HCT116 (cell line): ENCODE measurements at regions not wholly inside any gene's neighbourhood (a gene's known extent, or its start where the extent isn't known, plus 50 kb on each side); places are given as distances from the start of the nearest gene placed in this dataset.

ENCODE experiments used
- ATAC-seq: fragments of 200-7000 bp; cut with Tn5 transposase; 2 replicates; pipeline ENCODE4 v1.9.1; 2020; ENCODE audit warnings: mild to moderate bottlenecking, moderate library complexity
- BruUV-seq: library from RNA; stranded (reverse); fragments of 400-500 nt; replicated peaks from 2 replicates; lab custom pipeline; 2021; lab: Mats Ljungman, UMichigan
- CTCF ChIA-PET: fragments of 300-600 bp; sonication (Branson Sonifier 250); formaldehyde crosslinking; loops from one replicate; lab custom pipeline; 2021; ENCODE audit warnings: antibody characterized with exemption; lab: Charles Lee
- POLR2A ChIA-PET: fragments of 300-600, 350-600 bp; sonication (Branson Sonifier 250); formaldehyde crosslinking; loops from one replicate; lab custom pipeline; 2021; ENCODE audit warnings: antibody characterized with exemption; lab: Charles Lee
- RAD21 ChIA-PET, 2 experiments: fragments of 300-600 bp; sonication (Branson Sonifier 250); formaldehyde crosslinking; loops; one replicate each; lab custom pipeline; 2023; ENCODE audit warnings: low total read pairs in 2 of 2; ENCODE audit not compliant: uncharacterized antibody in 2 of 2, unreplicated experiment in 2 of 2, low non-redundant PET in 1 of 2; lab: Charles Lee
- DNase-seq: peaks from one replicate; pipeline ENCODE4 v3.0.0-alpha.2; 2010; ENCODE audit warnings: low read depth, low spot score
- H2AFZ ChIP-seq: fragments of 200-600 bp; shearing (Covaris generic), sonication (generic); 2 replicates; pipeline ENCODE4 v1.6.1; 2017; ENCODE audit warnings: low read depth, mixed run types, mixed read lengths, antibody characterized with exemption, low read length; ENCODE audit not compliant: poor library complexity, severe bottlenecking
- H3K27ac ChIP-seq: 2 replicates; pipeline ENCODE4 v1.5.1; 2012; ENCODE audit warnings: low read depth, low read length
- H3K27me3 ChIP-seq: fragments of 200-600 bp; sonication (generic); 2 replicates; pipeline ENCODE4 v1.6.1; 2016; ENCODE audit warnings: mixed run types, low read length, mixed read lengths; ENCODE audit not compliant: insufficient read depth
- H3K36me3 ChIP-seq, 2 experiments: fragments of 200-500 bp in 1 of 2; fragments of 200-600 bp in 1 of 2; sonication (Bioruptor generic) in 1 of 2; sonication (generic) in 1 of 2; 2 replicates each; pipeline versions ENCODE4 v1.5.1 to v1.6.1; 2014 to 2016; ENCODE audit warnings: low read length in 2 of 2, inconsistent platforms in 1 of 2, mixed read lengths in 1 of 2, mixed run types in 1 of 2; ENCODE audit not compliant: insufficient read depth in 2 of 2, control insufficient read depth in 1 of 2
- H3K4me1 ChIP-seq, 2 experiments: fragments of 200-600 bp in 1 of 2; sonication (generic) in 1 of 2; 2 replicates each; pipeline versions ENCODE4 v1.5.1 to v1.6.1; 2012 to 2017; ENCODE audit warnings: low read length in 2 of 2, inconsistent platforms in 1 of 2, mild to moderate bottlenecking in 1 of 2, mixed read lengths in 1 of 2, mixed run types in 1 of 2, moderate library complexity in 1 of 2; ENCODE audit not compliant: insufficient read depth in 2 of 2, control insufficient read depth in 1 of 2
- H3K4me2 ChIP-seq: fragments of 200-600 bp; sonication (generic); 2 replicates; pipeline ENCODE4 v1.6.1; 2017; ENCODE audit warnings: mixed run types, low read length, mixed read lengths
- H3K4me3 ChIP-seq, 2 experiments: fragments of 200-600 bp in 1 of 2; sonication (generic) in 1 of 2; replicated peaks in 1 of 2; 2 replicates each; pipeline ENCODE4 v1.5.1; 2011 to 2016; ENCODE audit warnings: low read length in 2 of 2, control low read depth in 1 of 2, low read depth in 1 of 2, mild to moderate bottlenecking in 1 of 2, mixed read lengths in 1 of 2, mixed run types in 1 of 2
- H3K79me2 ChIP-seq: fragments of 200-600 bp; sonication (generic); 2 replicates; pipeline ENCODE4 v1.6.1; 2017; ENCODE audit warnings: mild to moderate bottlenecking, mixed run types, low read length, moderate library complexity, mixed read lengths; ENCODE audit not compliant: insufficient read depth
- H3K9ac ChIP-seq: fragments of 200-600 bp; sonication (generic); 2 replicates; pipeline ENCODE4 v1.6.1; 2016; ENCODE audit warnings: low read length, mixed read lengths
- H3K9me2 ChIP-seq: fragments of 200-600 bp; sonication (generic), shearing (Covaris generic); 2 replicates; pipeline ENCODE4 v1.6.1; 2017; ENCODE audit warnings: mixed run types, mild to moderate bottlenecking, moderate library complexity; ENCODE audit not compliant: insufficient read depth
- H3K9me3 ChIP-seq, 2 experiments: fragments of 200-500 bp in 1 of 2; fragments of 200-600 bp in 1 of 2; sonication (Bioruptor generic) in 1 of 2; sonication (generic) in 1 of 2; 2 replicates each; pipeline ENCODE4 v1.6.1; 2014 to 2017; ENCODE audit warnings: low read length in 2 of 2, mixed read lengths in 2 of 2, inconsistent platforms in 1 of 2, low read depth in 1 of 2, mild to moderate bottlenecking in 1 of 2, mixed run types in 1 of 2, moderate library complexity in 1 of 2; ENCODE audit not compliant: control insufficient read depth in 1 of 2, insufficient read depth in 1 of 2
- H4K20me1 ChIP-seq: fragments of 200-600 bp; sonication (generic), shearing (Covaris generic); 2 replicates; pipeline ENCODE4 v1.6.1; 2017; ENCODE audit warnings: mixed run types, mild to moderate bottlenecking, moderate library complexity; ENCODE audit not compliant: insufficient read depth
- CEBPB ChIP-seq: IDR thresholded peaks from 2 replicates; pipeline ENCODE4 v1.6.1; 2012; ENCODE audit warnings: low read depth
- EGR1 ChIP-seq: IDR thresholded peaks from 2 replicates; pipeline ENCODE4 v1.6.1; 2012; ENCODE audit warnings: low read depth
- ELF1 ChIP-seq: IDR thresholded peaks from 2 replicates; pipeline ENCODE4 v1.6.1; 2012; ENCODE audit warnings: low read depth, borderline replicate concordance
- EZH2 ChIP-seq: fragments of 200-600 bp; sonication (generic); IDR thresholded peaks from 2 replicates; pipeline ENCODE4 v1.6.1; 2017; ENCODE audit warnings: antibody characterized with exemption, mixed run types
- EZH2phosphoT487 ChIP-seq: fragments of 200-600 bp; IDR thresholded peaks from 2 replicates; pipeline ENCODE4 v1.6.1; 2018; ENCODE audit warnings: antibody characterized with exemption, borderline replicate concordance
- FOSL1 ChIP-seq: IDR thresholded peaks from 2 replicates; pipeline ENCODE4 v1.6.1; 2012; ENCODE audit warnings: low read depth
- JUND ChIP-seq: IDR thresholded peaks from 2 replicates; pipeline ENCODE4 v1.6.1; 2012
- POLR2A ChIP-seq: IDR thresholded peaks from 2 replicates; pipeline ENCODE4 v1.7.0; 2011; ENCODE audit warnings: borderline replicate concordance; ENCODE audit not compliant: insufficient read depth, insufficient read length; ENCODE audit errors: extremely low read depth
- POLR2AphosphoS5 ChIP-seq: IDR thresholded peaks from 2 replicates; pipeline ENCODE4 v1.6.1; 2011; ENCODE audit warnings: mild to moderate bottlenecking, low read depth, low read length, moderate library complexity
- RAD21 ChIP-seq: IDR thresholded peaks from 2 replicates; pipeline ENCODE4 v1.6.1; 2012; ENCODE audit warnings: low read depth, mild to moderate bottlenecking
- SIN3A ChIP-seq: IDR thresholded peaks from 2 replicates; pipeline ENCODE4 v1.6.1; 2012; ENCODE audit warnings: low read depth
- SRF ChIP-seq: IDR thresholded peaks from 2 replicates; pipeline ENCODE4 v1.6.1; 2012; ENCODE audit warnings: low read depth
- TCF7L2 ChIP-seq: IDR thresholded peaks from 2 replicates; pipeline ENCODE4 v1.7.0; 2011; ENCODE audit warnings: borderline replicate concordance, inconsistent platforms; ENCODE audit not compliant: insufficient read depth, insufficient read length; ENCODE audit errors: extremely low read depth
- ZFX ChIP-seq: fragments of 450-650 bp; IDR thresholded peaks from 2 replicates; pipeline ENCODE4 v1.6.1; 2017
- ZNF274 ChIP-seq: fragments of 200-500 bp; sonication (Bioruptor generic); IDR thresholded peaks from 2 replicates; pipeline ENCODE4 v1.6.1; 2014; ENCODE audit warnings: mild to moderate bottlenecking, low read depth, low read length, inconsistent platforms
- intact Hi-C: fragments of 100-400 bp; cut with micrococcal nuclease; formaldehyde crosslinking; loops from 2 replicates; pipeline ENCODE4 v1.10.0; 2022
- TF ChIP-seq, protein P1 (sequence below): IDR thresholded peaks from 2 replicates; pipeline ENCODE4 v1.6.1; 2012
- TF ChIP-seq, protein P2 (sequence below): IDR thresholded peaks from 2 replicates; pipeline ENCODE4 v1.6.1; 2012; ENCODE audit warnings: low read depth
- TF ChIP-seq, protein P3 (sequence below), 3 experiments: fragments of 200-600 bp in 1 of 3; sonication (generic) in 1 of 3; IDR thresholded peaks in 2 of 3; conservative IDR thresholded peaks in 1 of 3; 2 replicates each; pipeline ENCODE4 v1.5.1; 2012 to 2017; ENCODE audit warnings: low read depth in 2 of 3, low read length in 2 of 3, antibody characterized with exemption in 1 of 3, borderline replicate concordance in 1 of 3, control low read depth in 1 of 3, mild to moderate bottlenecking in 1 of 3, mixed read lengths in 1 of 3, mixed run types in 1 of 3, moderate library complexity in 1 of 3; ENCODE audit not compliant: insufficient read depth in 1 of 3
- TF ChIP-seq, protein P4 (sequence below): IDR thresholded peaks from 2 replicates; pipeline ENCODE4 v1.6.1; 2012

DNA sequence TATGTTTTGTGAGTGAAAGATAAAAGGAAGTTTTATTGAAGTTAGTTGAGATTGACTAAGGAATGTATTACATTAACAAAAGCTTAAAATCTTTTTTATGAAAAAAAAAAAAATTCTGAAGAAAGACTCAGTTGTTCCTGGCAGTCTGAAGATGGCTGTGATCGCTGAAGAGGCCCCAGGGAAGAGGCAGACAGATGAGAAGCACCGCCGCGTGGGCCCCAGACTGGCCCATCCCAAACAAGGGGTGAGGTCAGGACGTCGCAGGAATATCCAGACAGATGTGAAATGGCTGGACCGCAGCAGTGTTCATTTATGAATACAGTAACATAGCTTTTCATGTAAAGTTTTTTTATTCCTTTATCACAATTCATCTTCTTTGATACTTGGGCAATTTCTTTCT lies 194.2 kb downstream of the TBXT start (continued):
- TF ChIP-seq ZNF274, result no peak
- TF ChIP-seq, protein P1, sequence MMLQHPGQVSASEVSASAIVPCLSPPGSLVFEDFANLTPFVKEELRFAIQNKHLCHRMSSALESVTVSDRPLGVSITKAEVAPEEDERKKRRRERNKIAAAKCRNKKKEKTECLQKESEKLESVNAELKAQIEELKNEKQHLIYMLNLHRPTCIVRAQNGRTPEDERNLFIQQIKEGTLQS, result no peak
- TF ChIP-seq FOSL1, result no peak
- TF ChIP-seq ZFX, result no peak
- no peak for TF ChIP-seq CEBPB
- TF ChIP-seq EZH2, result no peak

DNA sequence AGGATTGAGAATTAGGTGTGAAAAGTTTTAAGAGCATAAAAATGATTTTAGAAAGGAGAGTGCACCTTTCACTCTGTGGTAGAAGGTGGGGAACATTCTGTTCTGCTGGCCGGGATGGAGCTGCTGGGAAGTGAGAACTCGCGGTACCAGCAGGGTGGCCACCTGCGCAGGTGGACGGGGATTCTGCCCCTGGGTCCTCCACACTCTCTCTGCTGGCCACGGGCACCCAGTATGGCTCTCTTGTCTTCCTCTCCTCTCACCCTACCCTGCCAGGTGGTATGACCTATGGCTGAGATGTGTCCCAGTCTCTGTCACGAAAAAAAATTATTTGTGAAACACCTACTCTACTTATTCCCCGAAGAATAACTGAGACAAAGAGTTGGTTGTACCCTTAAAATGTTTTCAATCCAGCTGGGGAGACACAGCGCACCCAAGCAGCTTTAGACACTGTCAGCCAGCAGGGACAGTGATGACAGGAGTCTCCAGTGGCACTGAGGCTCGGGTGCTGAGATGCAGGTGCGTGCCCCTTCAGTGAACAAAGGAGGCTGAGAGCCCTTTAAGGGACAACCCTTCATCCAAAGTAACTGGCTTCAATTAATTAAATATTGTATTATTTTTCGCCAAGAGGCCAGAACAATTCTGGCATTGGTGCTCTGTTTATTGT lies 195.4 kb downstream of the TBXT start:
- H3K27me3 ChIP-seq, result no peaks in the 10 kb centered on the region
- H3K4me3 ChIP-seq, result no peak overlapping the region
- no peak overlapping the region for H2AFZ ChIP-seq
- CTCF ChIA-PET, result no interaction called here
- DNase-seq (no peak), ATAC-seq (no peak)
- H3K9me3 ChIP-seq, result no peaks in the 10 kb centered on the region
- H3K79me2 ChIP-seq, result no peaks in the 10 kb centered on the region
- H3K27ac ChIP-seq, result no peak overlapping the region
- H4K20me1 ChIP-seq, result no peaks in the 10 kb centered on the region
- no TSS peak for BruUV-seq
- TF ChIP-seq SRF (no peak), POLR2A (no peak), TCF7L2 (no peak), JUND (no peak), ZFX (no peak), EZH2phosphoT487 (no peak), CEBPB (no peak), ZNF274 (no peak), ELF1 (no peak), FOSL1 (no peak), SIN3A (no peak), EGR1 (no peak), RAD21 (no peak), POLR2AphosphoS5 (no peak)
- TF ChIP-seq, protein P2, sequence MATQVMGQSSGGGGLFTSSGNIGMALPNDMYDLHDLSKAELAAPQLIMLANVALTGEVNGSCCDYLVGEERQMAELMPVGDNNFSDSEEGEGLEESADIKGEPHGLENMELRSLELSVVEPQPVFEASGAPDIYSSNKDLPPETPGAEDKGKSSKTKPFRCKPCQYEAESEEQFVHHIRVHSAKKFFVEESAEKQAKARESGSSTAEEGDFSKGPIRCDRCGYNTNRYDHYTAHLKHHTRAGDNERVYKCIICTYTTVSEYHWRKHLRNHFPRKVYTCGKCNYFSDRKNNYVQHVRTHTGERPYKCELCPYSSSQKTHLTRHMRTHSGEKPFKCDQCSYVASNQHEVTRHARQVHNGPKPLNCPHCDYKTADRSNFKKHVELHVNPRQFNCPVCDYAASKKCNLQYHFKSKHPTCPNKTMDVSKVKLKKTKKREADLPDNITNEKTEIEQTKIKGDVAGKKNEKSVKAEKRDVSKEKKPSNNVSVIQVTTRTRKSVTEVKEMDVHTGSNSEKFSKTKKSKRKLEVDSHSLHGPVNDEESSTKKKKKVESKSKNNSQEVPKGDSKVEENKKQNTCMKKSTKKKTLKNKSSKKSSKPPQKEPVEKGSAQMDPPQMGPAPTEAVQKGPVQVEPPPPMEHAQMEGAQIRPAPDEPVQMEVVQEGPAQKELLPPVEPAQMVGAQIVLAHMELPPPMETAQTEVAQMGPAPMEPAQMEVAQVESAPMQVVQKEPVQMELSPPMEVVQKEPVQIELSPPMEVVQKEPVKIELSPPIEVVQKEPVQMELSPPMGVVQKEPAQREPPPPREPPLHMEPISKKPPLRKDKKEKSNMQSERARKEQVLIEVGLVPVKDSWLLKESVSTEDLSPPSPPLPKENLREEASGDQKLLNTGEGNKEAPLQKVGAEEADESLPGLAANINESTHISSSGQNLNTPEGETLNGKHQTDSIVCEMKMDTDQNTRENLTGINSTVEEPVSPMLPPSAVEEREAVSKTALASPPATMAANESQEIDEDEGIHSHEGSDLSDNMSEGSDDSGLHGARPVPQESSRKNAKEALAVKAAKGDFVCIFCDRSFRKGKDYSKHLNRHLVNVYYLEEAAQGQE, result no peak
- TF ChIP-seq, protein P3, sequence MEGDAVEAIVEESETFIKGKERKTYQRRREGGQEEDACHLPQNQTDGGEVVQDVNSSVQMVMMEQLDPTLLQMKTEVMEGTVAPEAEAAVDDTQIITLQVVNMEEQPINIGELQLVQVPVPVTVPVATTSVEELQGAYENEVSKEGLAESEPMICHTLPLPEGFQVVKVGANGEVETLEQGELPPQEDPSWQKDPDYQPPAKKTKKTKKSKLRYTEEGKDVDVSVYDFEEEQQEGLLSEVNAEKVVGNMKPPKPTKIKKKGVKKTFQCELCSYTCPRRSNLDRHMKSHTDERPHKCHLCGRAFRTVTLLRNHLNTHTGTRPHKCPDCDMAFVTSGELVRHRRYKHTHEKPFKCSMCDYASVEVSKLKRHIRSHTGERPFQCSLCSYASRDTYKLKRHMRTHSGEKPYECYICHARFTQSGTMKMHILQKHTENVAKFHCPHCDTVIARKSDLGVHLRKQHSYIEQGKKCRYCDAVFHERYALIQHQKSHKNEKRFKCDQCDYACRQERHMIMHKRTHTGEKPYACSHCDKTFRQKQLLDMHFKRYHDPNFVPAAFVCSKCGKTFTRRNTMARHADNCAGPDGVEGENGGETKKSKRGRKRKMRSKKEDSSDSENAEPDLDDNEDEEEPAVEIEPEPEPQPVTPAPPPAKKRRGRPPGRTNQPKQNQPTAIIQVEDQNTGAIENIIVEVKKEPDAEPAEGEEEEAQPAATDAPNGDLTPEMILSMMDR (IDR thresholded peaks at IDR 0.05 in 2 of 3, conservative IDR thresholded peaks at IDR 0.05 in 1 of 3; ENCODE audit: borderline replicate concordance in 1 of 3, insufficient read depth in 1 of 3, low read depth in 2 of 3, low read length in 2 of 3), result no peak
- TF ChIP-seq, protein P4, sequence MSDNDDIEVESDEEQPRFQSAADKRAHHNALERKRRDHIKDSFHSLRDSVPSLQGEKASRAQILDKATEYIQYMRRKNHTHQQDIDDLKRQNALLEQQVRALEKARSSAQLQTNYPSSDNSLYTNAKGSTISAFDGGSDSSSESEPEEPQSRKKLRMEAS, result no peak
- TF ChIP-seq, protein P1, result no peak
- H3K9me2 ChIP-seq, result no peaks in the 10 kb centered on the region
- RAD21 ChIA-PET, result no interaction called here
- no peak overlapping the region for H3K9ac ChIP-seq
- H3K4me1 ChIP-seq, result no peaks in the 10 kb centered on the region
- POLR2A ChIA-PET, result no interaction called here
- intact Hi-C loops, result no loop called here
- no peaks in the 10 kb centered on the region for H3K36me3 ChIP-seq
- H3K4me2 ChIP-seq, result no peak overlapping the region
